ENCODE measurements at regions not wholly inside any gene's neighbourhood (a gene's known extent, or its start where the extent isn't known, plus 50 kb on each side); places are given as distances from the start of the nearest gene placed in this dataset.
"Not testable (repeated sequence)": the region's sequence is repeated elsewhere in the genome, so short reads cannot be mapped to it uniquely, and the experiment has no call there.

DNA sequence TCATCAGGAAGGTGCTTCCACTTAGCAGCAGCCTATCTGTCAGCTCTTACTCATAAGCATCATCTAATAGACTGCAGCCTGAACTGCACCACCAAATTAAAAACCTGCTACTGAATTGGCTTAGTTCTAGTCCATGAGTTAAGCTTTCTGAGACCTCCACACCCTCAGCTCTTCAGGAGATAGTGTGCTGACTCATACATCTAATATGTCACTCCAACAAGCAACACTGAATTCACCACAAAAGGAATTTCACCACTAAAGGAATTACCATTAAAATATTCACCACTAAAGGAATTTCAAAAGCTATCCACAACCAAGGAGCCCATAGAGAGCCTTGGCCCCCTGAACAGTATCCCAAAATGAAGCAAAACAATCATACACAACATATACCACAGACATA lies 418.5 kb upstream of the RORB start:
- Histone ChIP-seq H3K27me3 (ENCODE audit: insufficient read depth, low read length) (no peaks in the 10 kb centered on the region), H3K9ac (ENCODE audit: low read length) (no peak overlapping the region), H3K36me3 (ENCODE audit: insufficient read depth, low read length) (no peaks in the 10 kb centered on the region), H3K79me2 (ENCODE audit: insufficient read depth, low read length) (no peaks in the 10 kb centered on the region), H2AFZ (ENCODE audit: low read length) (no peak overlapping the region), H3K9me3 (ENCODE audit: low read length) (no peaks in the 10 kb centered on the region), H3K4me1 (ENCODE audit: insufficient read depth, low read length, severe bottlenecking) (no peaks in the 10 kb centered on the region), H4K20me1 (ENCODE audit: insufficient read depth, low read length) (no peaks in the 10 kb centered on the region), H3K27ac (ENCODE audit: low read depth, low read length, poor library complexity, severe bottlenecking) (no peak overlapping the region), H3K9me2 (ENCODE audit: low read depth, low read length) (no peaks in the 10 kb centered on the region), H3F3A (ENCODE audit: insufficient read depth, low read length) (no peaks in the 10 kb centered on the region), H3K4me2 (ENCODE audit: low read length) (no peak overlapping the region), H3K4me3 (ENCODE audit: low read depth, low read length, poor library complexity, severe bottlenecking) (no peak overlapping the region)
- no peak for TF ChIP-seq CTCF (IDR thresholded peaks at IDR 0.05; ENCODE audit: low read length)
- no peak for TF ChIP-seq EZH2 (IDR thresholded peaks at IDR 0.05; ENCODE audit: borderline replicate concordance, low read length)

GRCh38 chr9:74080652-74081051 lies 416.5 kb upstream of the RORB start:
- not testable (repeated sequence) for H3K4me3 ChIP-seq (ENCODE audit: low read depth, low read length, poor library complexity, severe bottlenecking); H4K20me1 ChIP-seq (ENCODE audit: insufficient read depth, low read length); H3F3A ChIP-seq (ENCODE audit: insufficient read depth, low read length); H2AFZ ChIP-seq (ENCODE audit: low read length); H3K36me3 ChIP-seq (ENCODE audit: insufficient read depth, low read length); H3K9ac ChIP-seq (ENCODE audit: low read length); H3K9me2 ChIP-seq (ENCODE audit: low read depth, low read length); H3K27me3 ChIP-seq (ENCODE audit: insufficient read depth, low read length); H3K27ac ChIP-seq (ENCODE audit: low read depth, low read length, poor library complexity, severe bottlenecking); H3K4me2 ChIP-seq (ENCODE audit: low read length); H3K79me2 ChIP-seq (ENCODE audit: insufficient read depth, low read length); H3K4me1 ChIP-seq (ENCODE audit: insufficient read depth, low read length, severe bottlenecking); H3K9me3 ChIP-seq (ENCODE audit: low read length)

GRCh38 chr9:74083681-74084433 lies 413.3 kb upstream of the RORB start:
- Histone ChIP-seq H3K4me3 (ENCODE audit: low read depth, low read length, poor library complexity, severe bottlenecking) (no peak overlapping the region), H4K20me1 (ENCODE audit: insufficient read depth, low read length) (no peaks in the 10 kb centered on the region), H3K27me3 (ENCODE audit: insufficient read depth, low read length) (no peaks in the 10 kb centered on the region), H3K9me3 (ENCODE audit: low read length) (no peaks in the 10 kb centered on the region), H3K36me3 (ENCODE audit: insufficient read depth, low read length) (no peaks in the 10 kb centered on the region), H2AFZ (ENCODE audit: low read length) (no peak overlapping the region), H3K27ac (ENCODE audit: low read depth, low read length, poor library complexity, severe bottlenecking) (no peak overlapping the region), H3F3A (ENCODE audit: insufficient read depth, low read length) (no peaks in the 10 kb centered on the region), H3K9ac (ENCODE audit: low read length) (no peak overlapping the region), H3K4me2 (ENCODE audit: low read length) (no peak overlapping the region), H3K79me2 (ENCODE audit: insufficient read depth, low read length) (no peaks in the 10 kb centered on the region), H3K9me2 (ENCODE audit: low read depth, low read length) (no peaks in the 10 kb centered on the region), H3K4me1 (ENCODE audit: insufficient read depth, low read length, severe bottlenecking) (no peaks in the 10 kb centered on the region)
- TF ChIP-seq CTCF (IDR thresholded peaks at IDR 0.05; ENCODE audit: low read length) = no peak
- TF ChIP-seq EZH2 (IDR thresholded peaks at IDR 0.05; ENCODE audit: borderline replicate concordance, low read length) = no peak

GRCh38 chr9:74085384-74086037 lies 411.6 kb upstream of the RORB start:
- H3K4me2 ChIP-seq (ENCODE audit: low read length); H3K27ac ChIP-seq (ENCODE audit: low read depth, low read length, poor library complexity, severe bottlenecking); H3K27me3 ChIP-seq (ENCODE audit: insufficient read depth, low read length); H4K20me1 ChIP-seq (ENCODE audit: insufficient read depth, low read length); H3K9me3 ChIP-seq (ENCODE audit: low read length); H3F3A ChIP-seq (ENCODE audit: insufficient read depth, low read length); H3K4me3 ChIP-seq (ENCODE audit: low read depth, low read length, poor library complexity, severe bottlenecking); H3K79me2 ChIP-seq (ENCODE audit: insufficient read depth, low read length); H2AFZ ChIP-seq (ENCODE audit: low read length); H3K36me3 ChIP-seq (ENCODE audit: insufficient read depth, low read length); H3K9ac ChIP-seq (ENCODE audit: low read length); H3K4me1 ChIP-seq (ENCODE audit: insufficient read depth, low read length, severe bottlenecking); H3K9me2 ChIP-seq (ENCODE audit: low read depth, low read length): not testable (repeated sequence)

DNA sequence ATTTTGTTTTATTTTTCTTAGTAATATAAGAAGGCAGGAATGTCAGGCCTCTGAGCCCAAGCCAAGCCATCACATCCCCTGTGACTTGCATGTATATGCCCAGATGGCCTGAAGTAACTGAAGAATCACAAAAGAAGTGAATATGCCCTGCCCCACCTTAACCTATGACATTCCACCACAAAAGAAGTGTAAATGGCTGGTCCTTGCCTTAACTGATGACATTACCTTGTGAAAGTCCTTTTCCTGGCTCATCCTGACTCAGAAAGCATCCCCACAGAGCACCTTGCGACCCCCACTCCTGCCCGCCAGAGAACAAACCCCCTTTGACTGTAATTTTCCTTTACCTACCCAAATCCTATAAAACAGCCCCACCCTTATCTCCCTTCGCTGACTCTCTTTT lies 406.2 kb upstream of the RORB start:
- H3K4me3 ChIP-seq (ENCODE audit: low read depth, low read length, poor library complexity, severe bottlenecking); H3K36me3 ChIP-seq (ENCODE audit: insufficient read depth, low read length); H3K27me3 ChIP-seq (ENCODE audit: insufficient read depth, low read length); H2AFZ ChIP-seq (ENCODE audit: low read length); H3K79me2 ChIP-seq (ENCODE audit: insufficient read depth, low read length); H3F3A ChIP-seq (ENCODE audit: insufficient read depth, low read length); H3K4me1 ChIP-seq (ENCODE audit: insufficient read depth, low read length, severe bottlenecking); H3K27ac ChIP-seq (ENCODE audit: low read depth, low read length, poor library complexity, severe bottlenecking); H3K9me2 ChIP-seq (ENCODE audit: low read depth, low read length); H3K9ac ChIP-seq (ENCODE audit: low read length); H3K4me2 ChIP-seq (ENCODE audit: low read length); H3K9me3 ChIP-seq (ENCODE audit: low read length); H4K20me1 ChIP-seq (ENCODE audit: insufficient read depth, low read length): not testable (repeated sequence)
